ENCODE measurements at regions not wholly inside any gene's neighbourhood (a gene's known extent, or its start where the extent isn't known, plus 50 kb on each side); places are given as distances from the start of the nearest gene placed in this dataset.

DNA sequence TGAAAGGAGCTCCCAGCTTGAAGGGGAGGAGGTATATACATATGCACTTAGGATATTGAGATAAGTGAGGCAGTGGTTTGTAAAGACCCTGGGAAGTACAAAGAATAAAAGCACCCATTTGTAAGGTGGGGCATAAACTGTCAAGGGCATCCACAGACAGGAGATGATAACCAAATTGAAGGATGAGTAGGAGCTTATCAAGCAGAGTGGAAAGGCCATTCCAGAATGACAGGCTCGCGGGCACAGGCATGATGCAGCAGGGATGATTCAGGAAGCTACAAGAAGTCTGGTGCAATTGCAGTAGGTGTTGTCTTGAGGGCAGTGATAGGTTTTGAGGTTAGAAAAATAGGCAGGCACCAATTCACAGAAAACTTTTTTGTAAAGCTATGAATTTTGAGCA, 504.8 kb downstream of the PIK3C3 start:
- TF ChIP-seq TAF1 (IDR thresholded peaks at IDR 0.05; ENCODE audit: low read depth, low read length) (no peak), POLR2AphosphoS5 (IDR thresholded peaks at IDR 0.05; ENCODE audit: low read depth, low read length) (no peak)
